Fibroblast of villous mesenchyme (primary cell): ENCODE measurements at regions not wholly inside any gene's neighbourhood (a gene's known extent, or its start where the extent isn't known, plus 50 kb on each side); places are given as distances from the start of the nearest gene placed in this dataset.
A peak's percentile ranks its signal among the peaks of the same experiment; 100 is the strongest.
"Not testable (repeated sequence)": the region's sequence is repeated elsewhere in the genome, so short reads cannot be mapped to it uniquely, and the experiment has no call there.

Source experiments
- DNase-seq: peaks from one replicate; pipeline ENCODE4 v3.0.0-alpha.2; 2010; ENCODE audit warnings: low read depth
- H3K4me3 ChIP-seq: 2 replicates; pipeline ENCODE4 v1.5.1; 2011; ENCODE audit warnings: low read depth, mild to moderate bottlenecking, low read length
- TF ChIP-seq, protein P1 (sequence below): IDR thresholded peaks from 2 replicates; pipeline ENCODE4 v1.5.1; 2012; ENCODE audit warnings: low read depth, mild to moderate bottlenecking, low read length; ENCODE audit not compliant: insufficient read depth

DNA sequence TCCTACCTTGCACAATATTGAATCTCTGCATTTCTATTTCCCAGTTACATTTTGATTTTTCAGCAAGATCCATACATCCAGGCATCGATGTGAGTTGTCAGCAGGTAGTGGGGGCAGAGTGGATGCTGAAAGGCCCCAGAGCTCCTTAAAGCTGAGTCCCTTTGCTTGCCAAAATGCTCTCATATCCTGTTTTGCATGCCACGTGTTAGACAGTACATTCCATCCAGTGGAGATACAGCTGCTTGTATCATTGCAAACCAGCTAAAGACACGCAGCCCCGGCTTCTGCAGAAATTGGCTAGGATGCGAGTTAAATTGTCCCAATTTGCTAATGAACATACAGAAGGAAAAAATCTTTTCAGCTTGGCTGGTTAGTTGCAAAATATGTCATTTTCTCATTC, 179.6 kb upstream of the MXRA5 start:
- no peak overlapping the region for H3K4me3 ChIP-seq
- peak; percentile 37 for DNase-seq
- TF ChIP-seq, protein P1, sequence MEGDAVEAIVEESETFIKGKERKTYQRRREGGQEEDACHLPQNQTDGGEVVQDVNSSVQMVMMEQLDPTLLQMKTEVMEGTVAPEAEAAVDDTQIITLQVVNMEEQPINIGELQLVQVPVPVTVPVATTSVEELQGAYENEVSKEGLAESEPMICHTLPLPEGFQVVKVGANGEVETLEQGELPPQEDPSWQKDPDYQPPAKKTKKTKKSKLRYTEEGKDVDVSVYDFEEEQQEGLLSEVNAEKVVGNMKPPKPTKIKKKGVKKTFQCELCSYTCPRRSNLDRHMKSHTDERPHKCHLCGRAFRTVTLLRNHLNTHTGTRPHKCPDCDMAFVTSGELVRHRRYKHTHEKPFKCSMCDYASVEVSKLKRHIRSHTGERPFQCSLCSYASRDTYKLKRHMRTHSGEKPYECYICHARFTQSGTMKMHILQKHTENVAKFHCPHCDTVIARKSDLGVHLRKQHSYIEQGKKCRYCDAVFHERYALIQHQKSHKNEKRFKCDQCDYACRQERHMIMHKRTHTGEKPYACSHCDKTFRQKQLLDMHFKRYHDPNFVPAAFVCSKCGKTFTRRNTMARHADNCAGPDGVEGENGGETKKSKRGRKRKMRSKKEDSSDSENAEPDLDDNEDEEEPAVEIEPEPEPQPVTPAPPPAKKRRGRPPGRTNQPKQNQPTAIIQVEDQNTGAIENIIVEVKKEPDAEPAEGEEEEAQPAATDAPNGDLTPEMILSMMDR: no peak

DNA sequence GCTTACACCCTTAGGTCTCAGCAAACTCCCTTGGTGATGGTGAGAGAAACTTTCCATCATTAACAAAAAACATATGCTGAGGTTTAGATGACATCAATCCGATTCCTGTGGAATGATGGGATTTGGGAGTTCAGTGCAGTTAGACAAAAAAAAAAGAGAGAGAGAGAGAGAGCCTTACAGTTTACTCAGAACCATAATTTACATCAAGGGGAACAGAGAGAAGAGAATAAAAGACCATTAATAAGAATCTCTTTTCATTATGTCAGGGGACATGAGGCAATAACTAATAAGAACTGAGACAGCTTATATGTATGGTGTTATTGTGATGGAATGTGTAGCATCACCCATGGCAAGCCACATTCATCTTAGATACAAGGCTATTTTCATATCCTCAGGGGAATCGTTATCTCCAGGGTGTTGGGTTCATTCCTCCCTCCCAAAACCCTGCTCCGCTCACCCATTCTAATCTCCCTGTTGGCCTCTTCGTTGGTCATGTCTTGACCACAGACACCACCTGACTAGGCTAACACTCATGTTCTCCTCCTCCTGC, 175.7 kb upstream of the MXRA5 start:
- peak; percentile 74 for DNase-seq
- H3K4me3 ChIP-seq: no peak overlapping the region
- TF ChIP-seq, protein P1: no peak

DNA sequence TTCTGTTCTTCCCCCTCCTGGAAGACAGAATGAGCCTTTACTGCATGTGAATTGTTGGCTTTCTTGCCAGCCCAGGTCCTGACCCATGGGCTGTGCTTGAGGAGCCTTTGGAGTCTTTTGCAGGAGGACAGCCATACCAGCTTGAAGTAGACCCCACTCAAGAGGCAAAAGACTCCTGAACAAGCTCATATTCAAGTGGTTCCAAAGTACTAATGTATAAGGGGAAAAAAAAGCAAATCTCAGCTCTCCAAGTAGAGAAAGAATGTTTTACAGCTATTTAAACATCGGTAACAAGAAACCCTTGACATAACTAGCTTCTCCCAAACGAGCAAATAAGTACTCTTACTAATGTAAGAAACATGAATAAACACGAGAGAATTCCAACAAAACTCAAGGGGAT, 174.9 kb upstream of the MXRA5 start:
- DNase-seq: peak; percentile 36
- TF ChIP-seq, protein P1: no peak
- H3K4me3 ChIP-seq: no peak overlapping the region

DNA sequence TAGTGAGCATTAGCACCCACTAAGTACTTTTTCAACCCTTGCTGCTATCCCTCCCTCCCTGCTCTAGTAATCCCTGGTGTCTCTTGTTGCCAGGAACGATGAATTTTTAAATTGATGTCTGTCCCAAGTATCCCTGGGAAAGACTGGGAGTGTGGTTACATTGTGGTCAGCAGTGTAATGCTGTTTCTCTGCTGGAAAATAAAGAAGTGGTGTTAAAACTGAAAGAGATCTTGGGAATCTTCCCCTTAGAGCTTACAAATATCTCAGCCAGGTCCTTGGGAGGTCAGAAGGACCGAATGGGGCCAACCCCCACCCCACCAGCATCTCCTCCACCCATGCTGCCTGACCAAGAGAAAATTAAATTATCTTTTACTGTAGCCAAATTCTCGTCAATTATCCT, 174.5 kb upstream of the MXRA5 start:
- DNase-seq: peak; percentile 53
- TF ChIP-seq, protein P1: no peak
- no peak overlapping the region for H3K4me3 ChIP-seq

DNA sequence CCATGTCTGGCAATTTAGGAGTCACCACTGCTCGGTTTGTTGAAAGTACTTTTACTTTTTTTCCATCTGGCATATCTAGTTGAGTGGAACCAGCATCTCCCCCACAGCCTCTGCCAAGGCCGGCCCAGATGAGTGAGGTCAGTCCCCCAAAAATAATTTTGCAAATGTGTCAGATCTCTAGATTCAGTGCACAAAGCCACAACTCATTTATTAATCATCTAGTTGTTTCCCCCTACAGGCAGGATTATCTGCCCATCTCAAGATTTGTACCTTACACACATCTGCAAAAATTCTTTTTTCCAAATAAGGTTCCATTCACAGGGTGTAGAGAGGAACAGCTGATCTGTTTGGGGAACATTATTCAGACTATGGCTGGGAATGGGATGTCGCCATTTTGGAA, 174.0 kb upstream of the MXRA5 start:
- DNase-seq: no peak
- no peak overlapping the region for H3K4me3 ChIP-seq
- TF ChIP-seq, protein P1: no peak

DNA sequence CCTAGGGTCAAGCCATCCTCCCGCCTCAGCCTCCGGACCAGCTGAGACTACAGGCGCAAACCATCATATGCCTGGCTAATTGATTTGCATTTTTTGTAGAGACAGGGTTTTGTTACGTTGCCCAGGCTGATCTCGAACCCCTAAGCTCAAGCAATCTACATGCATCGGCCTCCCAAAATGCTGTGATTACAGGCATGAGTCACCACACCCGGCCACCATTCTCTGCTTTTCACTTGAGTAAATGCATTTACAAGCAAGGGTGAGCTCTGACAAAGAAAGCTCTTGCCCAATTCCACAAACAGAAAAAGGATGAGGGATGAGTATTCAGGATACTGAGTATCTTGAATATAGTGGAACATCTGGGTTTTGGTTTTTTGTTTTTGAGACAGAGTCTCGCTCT, 172.9 kb upstream of the MXRA5 start:
- not testable (repeated sequence) for H3K4me3 ChIP-seq
- DNase-seq: peak; percentile 65

DNA sequence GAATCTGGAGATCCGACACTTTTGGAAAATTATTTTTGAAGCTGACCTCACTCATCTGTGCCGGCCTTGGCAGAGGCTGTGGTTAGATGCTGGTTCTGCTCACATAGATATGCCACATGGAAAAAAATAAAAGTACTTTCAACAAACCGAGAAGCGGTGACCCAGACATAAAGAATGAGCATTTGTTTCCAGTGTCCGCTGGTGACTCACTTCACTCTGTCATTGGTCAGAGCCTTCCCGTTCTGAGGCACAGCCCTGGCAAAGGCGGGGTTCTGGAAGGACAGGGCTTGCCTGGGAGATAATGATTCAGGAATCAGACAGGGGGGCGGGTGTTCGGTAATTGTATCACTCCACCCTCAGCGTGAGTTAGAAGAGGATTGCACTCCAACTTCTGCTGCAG, 172.4 kb upstream of the MXRA5 start:
- peak; percentile 88 for DNase-seq
- no peak overlapping the region for H3K4me3 ChIP-seq
- TF ChIP-seq, protein P1: no peak
